Upper lobe of left lung (tissue), 4 donors: ENCODE measurements at regions not wholly inside any gene's neighbourhood (a gene's known extent, or its start where the extent isn't known, plus 50 kb on each side); places are given as distances from the start of the nearest gene placed in this dataset.

Experiments used
- EP300 ChIP-seq, 4 donors: sonication (generic); formaldehyde crosslinking; IDR thresholded peaks; one replicate each; pipeline ENCODE4 v1.5.1; 2017; ENCODE audit warnings: antibody characterized with exemption in 4 of 4, control low read depth in 2 of 4
- POLR2A ChIP-seq, 4 donors: fragments of 450-650 bp; IDR thresholded peaks; one replicate each; pipeline ENCODE4 v1.5.1; 2016 to 2017; ENCODE audit warnings: antibody characterized with exemption in 4 of 4, mild to moderate bottlenecking in 2 of 4
- TF ChIP-seq, protein P1 (sequence below), 6 experiments: fragments of 450-650 bp in 4 of 6; fragments of 200-600 bp in 2 of 6; sonication (generic) in 2 of 6; IDR thresholded peaks; one replicate each; pipeline ENCODE4 v1.5.1; 2016 to 2019; ENCODE audit warnings: antibody characterized with exemption in 6 of 6

DNA sequence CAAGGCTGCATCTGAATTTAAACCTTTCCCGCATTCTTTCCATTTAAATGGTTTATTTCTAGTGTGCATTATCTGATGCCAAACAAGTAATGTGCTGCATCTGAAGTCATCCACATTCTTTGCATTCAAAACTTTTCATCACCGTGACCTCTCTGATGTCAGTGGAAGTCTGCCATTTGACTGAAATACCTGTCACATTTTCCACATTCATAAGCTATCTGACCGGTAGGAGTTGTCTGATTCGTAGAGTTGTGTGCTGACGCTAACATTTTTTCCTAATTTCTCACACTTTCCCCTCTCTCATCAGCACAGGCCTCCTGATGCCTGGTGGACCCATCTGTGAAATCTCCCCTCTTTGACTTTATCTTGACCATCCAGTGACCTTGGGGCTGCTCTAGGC, 79.9 kb upstream of the BARX2 start:
- TF ChIP-seq, protein P1, sequence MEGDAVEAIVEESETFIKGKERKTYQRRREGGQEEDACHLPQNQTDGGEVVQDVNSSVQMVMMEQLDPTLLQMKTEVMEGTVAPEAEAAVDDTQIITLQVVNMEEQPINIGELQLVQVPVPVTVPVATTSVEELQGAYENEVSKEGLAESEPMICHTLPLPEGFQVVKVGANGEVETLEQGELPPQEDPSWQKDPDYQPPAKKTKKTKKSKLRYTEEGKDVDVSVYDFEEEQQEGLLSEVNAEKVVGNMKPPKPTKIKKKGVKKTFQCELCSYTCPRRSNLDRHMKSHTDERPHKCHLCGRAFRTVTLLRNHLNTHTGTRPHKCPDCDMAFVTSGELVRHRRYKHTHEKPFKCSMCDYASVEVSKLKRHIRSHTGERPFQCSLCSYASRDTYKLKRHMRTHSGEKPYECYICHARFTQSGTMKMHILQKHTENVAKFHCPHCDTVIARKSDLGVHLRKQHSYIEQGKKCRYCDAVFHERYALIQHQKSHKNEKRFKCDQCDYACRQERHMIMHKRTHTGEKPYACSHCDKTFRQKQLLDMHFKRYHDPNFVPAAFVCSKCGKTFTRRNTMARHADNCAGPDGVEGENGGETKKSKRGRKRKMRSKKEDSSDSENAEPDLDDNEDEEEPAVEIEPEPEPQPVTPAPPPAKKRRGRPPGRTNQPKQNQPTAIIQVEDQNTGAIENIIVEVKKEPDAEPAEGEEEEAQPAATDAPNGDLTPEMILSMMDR (IDR thresholded peaks at IDR 0.05): no peak
- TF ChIP-seq POLR2A (IDR thresholded peaks at IDR 0.05) (no peak), EP300 (IDR thresholded peaks at IDR 0.05) (no peak)
